ENCODE measurements at regions not wholly inside any gene's neighbourhood (a gene's known extent, or its start where the extent isn't known, plus 50 kb on each side); places are given as distances from the start of the nearest gene placed in this dataset.

DNA sequence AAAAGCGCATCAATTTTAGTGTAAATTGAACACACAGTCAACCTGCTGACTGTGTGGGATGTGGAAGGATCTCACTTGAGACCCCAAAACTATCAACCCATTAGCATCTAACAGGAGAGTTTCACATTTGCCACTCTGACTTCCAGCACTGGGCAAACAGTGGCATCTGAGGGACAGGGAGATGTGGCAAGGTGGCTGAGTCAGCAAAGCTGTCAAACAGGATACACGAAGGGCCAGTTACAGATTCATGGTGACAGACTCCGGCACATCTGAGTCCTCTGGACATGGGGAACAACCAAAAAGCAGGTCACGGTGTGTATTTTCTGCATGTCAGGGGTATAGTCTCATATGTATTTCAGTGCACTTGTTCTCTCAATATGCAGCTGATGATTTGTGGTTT is 573.4 kb upstream of the PPP2R3A start:
- DNase-seq: no peak
- Histone ChIP-seq H3K27me3 (no peaks in the 10 kb centered on the region), H3K27ac (no peak overlapping the region), H3K4me1 (no peaks in the 10 kb centered on the region), H3K36me3 (no peaks in the 10 kb centered on the region), H3K9me3 (no peaks in the 10 kb centered on the region), H3K4me3 (no peak overlapping the region), H3K9ac (ENCODE audit: low read depth in 2 of 2, low read length in 2 of 2) (no peak overlapping the region)
- no peak for TF ChIP-seq CTCF (IDR thresholded peaks at IDR 0.05)
- intact Hi-C loops (cut with DNase I): no loop called here

DNA sequence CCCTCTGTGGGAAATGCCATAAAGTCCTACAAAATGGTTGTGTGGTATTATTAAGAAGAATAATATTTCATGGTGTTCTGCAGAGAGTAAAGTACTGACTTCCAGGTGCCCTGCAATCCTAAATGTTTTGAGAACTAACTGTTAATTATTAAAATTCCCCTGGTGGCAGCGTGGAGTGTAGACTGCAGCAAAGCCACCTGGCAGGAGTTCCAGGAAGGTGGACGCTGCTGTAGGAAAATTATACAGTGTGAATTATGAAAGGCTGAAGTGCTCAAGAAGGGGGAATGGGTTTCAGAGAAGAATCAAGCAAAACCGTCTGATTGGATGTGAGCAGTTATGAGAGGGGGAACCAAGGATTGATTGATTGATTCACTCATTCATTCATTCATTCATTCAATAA is 572.4 kb upstream of the PPP2R3A start:
- Histone ChIP-seq H3K27me3 (no peaks in the 10 kb centered on the region), H3K4me1 (no peaks in the 10 kb centered on the region)

DNA sequence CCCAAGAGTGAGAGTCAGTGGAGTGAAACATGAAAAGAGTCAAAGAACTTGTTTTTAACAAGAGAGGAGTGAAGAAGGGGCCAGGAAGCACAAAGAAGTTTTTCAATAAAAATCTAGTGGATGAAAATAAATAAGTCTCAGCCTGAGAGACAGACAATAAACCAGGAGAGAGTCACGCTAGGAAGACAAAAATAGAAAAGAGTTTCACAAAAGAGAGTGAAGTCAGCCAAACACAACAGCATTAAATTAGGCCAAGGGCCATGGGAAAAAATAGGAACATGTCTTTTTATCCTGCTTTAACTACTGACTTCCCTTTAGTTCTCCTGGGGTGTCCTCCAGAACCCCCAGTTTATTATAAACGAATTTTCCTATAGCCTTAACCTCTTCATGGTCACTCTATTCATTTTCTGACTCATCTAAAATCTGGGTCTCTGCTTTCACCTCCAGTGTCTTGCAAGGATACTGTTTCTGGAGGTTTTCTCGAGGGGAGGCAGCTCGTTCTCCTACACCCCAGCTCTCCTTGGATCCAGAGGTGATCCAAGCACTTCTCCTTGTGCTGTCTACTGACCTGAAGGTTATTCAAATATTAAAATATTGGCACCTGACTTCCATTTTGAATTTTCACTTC is 571.5 kb upstream of the PPP2R3A start:
- Histone ChIP-seq H3K4me1 (no peaks in the 10 kb centered on the region), H3K36me3 (no peaks in the 10 kb centered on the region), H3K27me3 (no peaks in the 10 kb centered on the region), H3K4me3 (no peak overlapping the region), H3K27ac (no peak overlapping the region), H3K9ac (ENCODE audit: low read depth in 2 of 2, low read length in 2 of 2) (no peak overlapping the region), H3K9me3 (no peaks in the 10 kb centered on the region)
- no peak for TF ChIP-seq CTCF (IDR thresholded peaks at IDR 0.05)
- intact Hi-C loops (cut with DNase I): no loop called here
- DNase-seq: no peak

More for the DNA sequence above, 572.4 kb upstream of the PPP2R3A start:
- DNase-seq: no peak
- Histone ChIP-seq H3K27ac (no peak overlapping the region), H3K9ac (ENCODE audit: low read depth in 2 of 2, low read length in 2 of 2) (no peak overlapping the region), H3K9me3 (no peaks in the 10 kb centered on the region), H3K4me3 (no peak overlapping the region), H3K36me3 (no peaks in the 10 kb centered on the region)
- no peak for TF ChIP-seq CTCF (IDR thresholded peaks at IDR 0.05)
- intact Hi-C loops (cut with DNase I): no loop called here

- Histone ChIP-seq H3K4me1 (no peaks in the 10 kb centered on the region), H3K27me3 (no peaks in the 10 kb centered on the region), H3K9ac (ENCODE audit: low read depth in 2 of 2, low read length in 2 of 2) (no peak overlapping the region), H3K36me3 (no peaks in the 10 kb centered on the region), H3K27ac (no peak overlapping the region), H3K4me3 (no peak overlapping the region), H3K9me3 (no peaks in the 10 kb centered on the region)
- no peak for TF ChIP-seq CTCF (IDR thresholded peaks at IDR 0.05)
- DNase-seq: no peak
- intact Hi-C loops (cut with DNase I): no loop called here
Observed at GRCh38 chr3:135412475-135412874, 553.1 kb upstream of the PPP2R3A start.

DNA sequence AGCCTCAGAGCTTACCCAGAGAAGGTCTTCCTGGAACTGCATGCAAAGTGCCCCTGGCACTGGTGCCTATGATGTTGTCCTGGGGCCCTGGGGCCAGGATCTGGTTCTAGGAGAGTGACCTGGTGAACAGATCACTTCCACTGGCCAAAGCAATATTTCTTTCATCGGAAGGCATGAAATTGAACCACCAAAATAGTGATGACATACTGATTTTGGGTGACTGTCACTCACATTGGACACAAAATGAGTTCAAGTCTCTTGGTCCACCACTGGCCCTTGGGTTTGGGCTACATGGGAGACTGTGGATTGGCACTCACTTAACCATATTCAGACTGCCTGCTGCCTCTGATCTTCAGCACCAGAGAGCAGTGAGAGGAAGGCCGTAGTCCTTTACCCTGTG is 549.3 kb upstream of the PPP2R3A start:
- Histone ChIP-seq H3K4me1 (no peaks in the 10 kb centered on the region), H3K9me3 (no peaks in the 10 kb centered on the region), H3K27ac (no peak overlapping the region), H3K9ac (ENCODE audit: low read depth in 2 of 2, low read length in 2 of 2) (no peak overlapping the region), H3K36me3 (no peaks in the 10 kb centered on the region), H3K27me3 (no peaks in the 10 kb centered on the region), H3K4me3 (no peak overlapping the region)
- intact Hi-C loops (cut with DNase I): no loop called here
- DNase-seq: no peak
- TF ChIP-seq CTCF (IDR thresholded peaks at IDR 0.05): no peak
